GM20431 (cell line): ENCODE measurements at regions not wholly inside any gene's neighbourhood (a gene's known extent, or its start where the extent isn't known, plus 50 kb on each side); places are given as distances from the start of the nearest gene placed in this dataset.

Source experiments
- in situ Hi-C: fragments of 300-500 bp; cut with MseI, MboI; formaldehyde crosslinking; loops from one replicate; pipeline ENCODE4 v1.15.0; 2020; ENCODE audit warnings: low sequenced_read_pairs; ENCODE audit not compliant: unreplicated experiment

GRCh38 chr13:67735651-67736050 lies 505.5 kb upstream of the PCDH9 start:
- in situ Hi-C loops = no loop called here

- in situ Hi-C loops = no loop called here
Observed at GRCh38 chr13:67726979-67727378, 496.8 kb upstream of the PCDH9 start.

DNA sequence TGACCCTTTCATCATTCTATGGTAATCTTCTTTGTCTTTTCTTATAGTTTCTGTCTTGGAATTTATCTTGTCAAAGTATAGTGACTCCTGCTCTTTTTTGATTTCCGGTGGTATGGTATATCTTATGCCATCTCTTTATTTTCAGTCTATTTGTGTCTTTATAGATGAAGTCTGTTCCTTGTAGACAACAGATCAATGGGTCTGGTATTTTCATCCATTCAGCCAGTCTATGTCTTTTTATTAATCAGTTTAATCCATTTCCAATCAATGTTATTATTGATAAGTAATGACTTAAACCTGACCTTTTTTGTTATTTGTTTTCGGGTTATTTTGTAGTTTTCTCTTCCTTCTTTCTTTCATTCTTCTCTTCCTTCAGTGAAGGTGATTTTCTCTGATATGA lies 495.9 kb upstream of the PCDH9 start:
- in situ Hi-C loops = no loop called here

DNA sequence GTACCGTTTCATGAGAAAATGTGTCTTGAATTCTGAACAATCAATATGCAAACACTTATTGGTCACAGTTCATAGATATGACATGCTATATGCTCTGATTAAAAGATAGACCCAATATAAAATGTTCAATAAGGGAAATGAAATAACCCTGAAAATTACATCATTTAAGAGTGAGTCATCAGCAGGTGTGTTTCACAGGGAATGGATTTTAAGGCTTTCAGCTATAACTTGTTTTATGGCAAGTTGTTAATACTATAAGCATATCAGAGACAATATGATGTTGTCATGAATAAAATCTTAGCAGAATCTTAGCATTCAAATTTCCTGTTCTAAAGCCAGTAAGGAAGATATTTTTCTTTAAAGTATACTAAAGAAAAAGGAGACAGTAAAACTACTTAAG lies 483.4 kb upstream of the PCDH9 start:
- in situ Hi-C loops = no loop called here

DNA sequence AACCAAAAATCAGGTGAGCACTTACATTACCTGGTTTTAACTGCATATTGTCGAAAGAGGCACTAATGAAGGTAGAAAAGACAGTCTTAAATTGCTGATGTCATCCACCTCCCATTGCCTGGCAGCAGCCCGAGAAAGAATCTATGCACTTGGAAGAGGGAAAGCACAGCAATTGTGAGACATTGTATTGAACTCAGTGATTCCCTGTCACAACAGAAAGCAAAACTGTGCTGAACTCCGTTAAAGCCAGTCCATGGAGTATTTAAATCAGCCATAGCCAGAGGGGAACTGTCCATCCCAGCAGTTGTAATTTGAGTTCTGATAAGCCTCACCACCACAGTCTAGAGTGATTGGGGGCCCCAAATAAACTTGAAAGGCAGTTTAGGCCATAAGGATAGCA lies 466.6 kb upstream of the PCDH9 start:
- in situ Hi-C loops = no loop called here

GRCh38 chr13:67664502-67664901 lies 434.4 kb upstream of the PCDH9 start:
- in situ Hi-C loops = no loop called here

DNA sequence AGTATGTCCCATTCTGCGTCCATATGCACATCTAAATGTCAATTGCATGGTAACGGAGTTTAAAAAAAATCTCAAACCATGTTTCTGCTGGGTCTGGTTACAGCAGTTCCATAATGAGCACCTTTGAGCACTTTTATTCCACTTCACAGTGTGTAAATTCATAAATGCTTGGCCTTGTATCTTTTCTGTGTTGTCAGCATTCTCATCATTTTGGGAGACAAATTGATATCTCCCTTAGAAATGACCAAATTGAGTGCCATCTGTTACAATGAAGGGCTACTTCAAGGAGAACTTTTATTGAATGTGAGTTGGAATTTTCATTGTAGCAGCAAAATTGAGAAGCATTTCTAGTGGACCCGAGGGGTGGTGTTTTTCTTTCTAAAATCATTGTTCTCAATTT lies 432.9 kb upstream of the PCDH9 start:
- in situ Hi-C loops = no loop called here

DNA sequence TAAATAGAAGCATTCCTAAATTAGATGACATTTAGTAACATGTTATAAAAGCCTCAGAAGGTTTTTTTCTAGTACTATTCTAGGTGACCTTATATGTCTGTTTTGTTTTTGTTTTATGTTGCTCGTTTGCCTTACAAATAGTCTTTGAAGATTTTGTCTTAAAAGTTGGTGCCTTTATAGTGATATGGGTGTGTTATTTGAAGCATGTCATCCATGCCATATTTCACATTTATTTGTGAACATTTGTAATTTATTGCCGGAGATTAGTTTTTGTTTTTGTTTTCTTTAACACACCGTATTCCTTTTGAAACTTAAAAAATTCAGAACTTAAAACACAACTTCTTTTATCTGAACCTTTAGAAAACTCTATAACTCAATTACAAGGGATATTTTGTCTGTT lies 422.8 kb upstream of the PCDH9 start:
- in situ Hi-C loops = no loop called here

DNA sequence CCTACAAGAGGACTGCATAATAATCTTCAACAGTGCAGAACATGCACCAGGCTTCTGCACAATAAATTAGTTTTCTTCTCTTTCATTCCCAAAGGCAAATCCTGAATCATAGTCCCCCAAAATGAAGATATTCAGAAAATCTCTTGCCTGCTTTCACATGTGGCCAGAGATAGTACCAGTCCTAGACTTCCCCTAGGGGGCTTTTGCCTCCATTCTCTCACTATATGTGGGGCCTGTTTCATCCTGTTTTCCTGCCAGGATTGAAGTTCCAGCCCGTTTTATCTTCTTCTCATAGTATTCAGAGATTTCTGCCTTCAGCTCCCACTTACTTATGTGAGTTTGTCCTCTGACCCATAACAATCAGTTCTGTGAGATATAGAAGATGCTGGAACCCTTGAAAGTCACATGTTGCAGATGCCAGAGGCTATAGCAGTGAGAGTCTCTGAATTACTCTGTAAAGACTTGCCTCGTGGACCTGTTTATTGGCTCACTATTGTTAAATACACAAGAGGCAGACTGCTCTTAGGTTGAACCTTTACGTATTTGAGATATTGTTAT lies 421.9 kb upstream of the PCDH9 start:
- in situ Hi-C loops = no loop called here

DNA sequence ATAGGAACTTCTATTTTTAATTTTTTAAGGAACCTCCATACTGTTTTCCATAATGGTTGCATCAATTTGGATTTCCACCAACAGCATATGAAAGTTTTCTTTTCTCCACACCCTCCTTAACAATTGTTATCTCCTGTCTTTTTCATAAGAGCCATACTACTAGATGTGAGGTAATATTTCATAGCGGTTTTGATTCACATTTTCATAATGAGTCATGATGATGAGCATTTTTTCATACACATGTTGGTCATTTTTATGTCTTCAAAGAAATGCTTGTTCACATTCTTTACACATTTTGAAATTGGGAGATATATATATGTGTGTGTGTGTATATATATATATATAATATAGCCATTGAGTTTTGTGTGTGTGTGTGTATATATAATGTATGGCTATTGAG lies 420.3 kb upstream of the PCDH9 start:
- in situ Hi-C loops = no loop called here

- in situ Hi-C loops = no loop called here
Observed at GRCh38 chr13:67645874-67646467, 415.8 kb upstream of the PCDH9 start.

DNA sequence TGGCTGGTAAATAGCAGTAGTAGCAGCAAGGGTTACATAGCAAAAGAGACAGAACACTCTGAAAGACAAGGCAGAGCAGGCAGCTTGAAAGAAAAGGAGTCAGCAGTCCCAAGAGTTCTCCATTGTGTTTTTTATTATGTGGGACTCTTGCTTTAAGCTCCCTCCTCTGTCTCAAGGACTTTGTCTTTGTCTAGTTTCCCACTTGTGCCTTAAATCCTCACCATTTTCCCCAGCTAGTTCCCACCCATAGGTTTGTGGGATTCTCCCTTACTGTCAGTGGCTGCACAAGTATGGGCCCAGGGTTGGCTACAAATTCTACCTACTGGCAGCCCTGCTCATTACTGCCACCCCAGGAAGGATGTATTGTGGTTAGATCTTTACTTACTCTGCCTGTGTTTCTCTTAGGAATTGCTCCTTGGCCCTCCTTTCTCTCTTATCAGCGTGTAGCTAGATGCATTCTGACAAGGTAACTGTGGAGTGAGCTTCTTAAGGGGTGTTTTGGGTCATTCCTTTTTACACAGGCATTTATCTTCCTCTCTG lies 413.4 kb upstream of the PCDH9 start:
- in situ Hi-C loops = no loop called here

- in situ Hi-C loops = no loop called here
Observed at GRCh38 chr13:67642657-67643056, 412.5 kb upstream of the PCDH9 start.

DNA sequence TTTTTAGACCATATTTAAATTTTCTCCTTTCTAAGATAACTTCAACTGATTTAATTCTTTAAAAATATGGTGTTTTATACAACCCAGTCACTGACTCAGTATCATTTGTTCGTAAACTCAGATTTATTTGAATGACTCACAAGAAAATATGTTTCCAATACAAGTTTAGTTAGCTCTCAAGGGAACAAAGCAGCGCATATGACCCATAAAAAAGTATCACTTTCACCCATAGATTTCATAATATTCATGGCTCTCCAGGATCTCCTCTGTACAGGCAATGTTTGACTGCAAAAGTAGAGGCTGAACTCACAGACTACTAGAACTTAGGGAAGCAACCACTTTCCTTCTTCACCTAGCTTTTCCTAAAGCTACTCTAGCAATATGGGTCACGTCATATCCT lies 405.6 kb upstream of the PCDH9 start:
- in situ Hi-C loops = no loop called here

GRCh38 chr13:67632590-67632989 lies 402.5 kb upstream of the PCDH9 start:
- in situ Hi-C loops = no loop called here

DNA sequence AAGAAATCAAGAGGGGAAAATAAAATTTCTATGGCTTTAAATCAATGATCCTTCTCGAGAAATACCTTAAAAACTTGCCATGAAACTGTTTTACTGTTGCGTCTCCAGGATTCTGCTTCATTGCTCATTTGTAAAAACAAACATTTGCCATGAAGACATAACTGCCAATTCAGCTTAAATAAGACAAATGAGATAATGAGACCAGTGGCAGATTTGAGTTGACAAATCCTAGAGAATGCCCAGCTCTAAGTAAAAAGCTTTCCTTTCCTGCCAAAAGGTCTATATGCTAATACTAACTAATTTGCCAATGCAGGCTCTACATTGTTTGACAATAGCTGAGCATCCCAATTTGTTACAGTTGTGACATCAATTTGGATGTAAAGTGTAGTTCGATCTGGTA lies 400.5 kb upstream of the PCDH9 start:
- in situ Hi-C loops = no loop called here

- in situ Hi-C loops = no loop called here
Observed at GRCh38 chr13:67623630-67624029, 393.5 kb upstream of the PCDH9 start.

DNA sequence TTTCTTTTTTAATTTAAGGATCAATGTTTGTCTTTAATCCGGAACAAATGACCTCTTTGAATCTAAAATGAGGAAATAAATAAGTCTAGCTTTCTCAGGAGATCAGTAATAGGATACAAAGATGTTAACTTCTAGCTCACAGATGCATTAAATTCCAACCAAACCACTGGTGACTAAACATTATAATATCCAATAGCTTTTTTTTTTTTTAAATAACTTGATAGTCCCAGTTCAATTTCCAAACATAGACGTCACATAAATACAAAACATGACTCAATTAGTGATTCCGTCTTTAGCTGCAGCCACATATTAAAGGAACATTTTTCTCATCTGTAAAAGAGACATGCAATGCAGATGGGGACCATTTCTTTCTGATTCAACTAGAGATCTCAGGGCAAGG lies 390.5 kb upstream of the PCDH9 start:
- in situ Hi-C loops = no loop called here

DNA sequence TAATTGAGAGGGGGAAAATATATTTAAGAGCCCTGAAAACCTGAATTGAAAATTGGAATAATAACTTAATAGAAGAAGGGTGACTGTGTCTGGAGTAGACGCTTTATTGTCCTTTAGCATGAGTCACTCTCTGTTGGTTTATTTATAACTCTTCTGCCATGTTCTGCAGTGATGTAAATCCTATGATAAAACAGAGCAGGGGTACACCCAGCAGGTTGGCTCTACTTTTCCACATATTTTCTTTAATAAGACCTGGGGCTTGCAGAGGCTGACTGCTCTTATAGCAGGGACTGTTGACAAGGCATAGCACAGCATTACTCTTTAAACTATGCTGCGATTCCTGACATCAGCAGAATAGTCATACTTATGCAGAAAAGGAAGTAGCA lies 389.9 kb upstream of the PCDH9 start:
- in situ Hi-C loops = no loop called here

GRCh38 chr13:67619351-67619994 lies 389.3 kb upstream of the PCDH9 start:
- in situ Hi-C loops = no loop called here

DNA sequence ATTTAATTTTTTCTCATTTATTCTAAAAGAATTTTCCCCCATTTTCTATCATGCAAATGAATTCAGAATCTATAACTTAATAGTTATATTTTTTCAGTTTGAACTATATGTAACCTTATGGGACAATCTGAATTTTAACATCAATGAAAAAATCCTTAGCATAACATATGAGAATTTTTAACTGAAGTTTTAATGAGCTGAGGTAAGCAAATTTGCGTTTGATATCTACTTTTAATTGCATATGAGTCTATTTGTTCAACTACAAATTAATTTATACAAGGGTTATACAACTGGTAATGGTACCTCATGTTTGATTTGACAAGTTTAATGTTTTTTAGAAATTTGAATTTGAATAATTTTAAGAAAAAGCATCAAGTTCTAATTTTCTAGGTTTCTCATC lies 384.4 kb upstream of the PCDH9 start:
- in situ Hi-C loops = no loop called here

GRCh38 chr13:67614013-67614412 lies 383.9 kb upstream of the PCDH9 start:
- in situ Hi-C loops = no loop called here
